Activated CD4-positive, CD25-positive, alpha-beta regulatory T cell treated with anti-CD3 and anti-CD28 coated beads, Interleukin-2, amount 50 U/mL, for 72 hours (primary cell): ENCODE measurements at regions not wholly inside any gene's neighbourhood (a gene's known extent, or its start where the extent isn't known, plus 50 kb on each side); places are given as distances from the start of the nearest gene placed in this dataset.

Experiments
- DNase-seq: peaks from one replicate; pipeline ENCODE4 v3.0.0; 2021

GRCh38 chr11:19395050-19395449 is 154.3 kb upstream of the E2F8 start:
- DNase-seq: no peak

GRCh38 chr11:19394525-19395016 is 153.8 kb upstream of the E2F8 start:
- DNase-seq: no peak

DNA sequence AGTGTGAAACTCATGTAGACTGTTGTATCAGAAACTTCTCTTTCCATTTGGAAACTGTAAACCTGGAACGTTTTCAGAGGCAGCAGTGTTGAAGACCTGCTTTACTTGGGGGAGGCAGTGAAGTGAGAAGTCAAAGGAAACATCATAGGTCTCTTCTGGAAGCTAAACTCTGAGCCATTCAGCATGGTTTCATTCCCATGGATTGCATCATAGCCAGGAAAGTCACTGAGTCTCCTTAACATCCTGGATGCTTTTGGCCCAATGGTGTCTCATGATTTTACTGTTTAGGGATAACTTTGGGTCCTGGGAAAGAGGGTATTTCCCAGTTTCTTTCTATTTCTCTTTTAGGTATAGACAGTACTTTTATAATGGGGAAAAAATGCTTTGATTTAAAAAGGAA is 153.2 kb upstream of the E2F8 start:
- no peak for DNase-seq

- no peak for DNase-seq
These were observed 152.2 kb upstream of the E2F8 start for GRCh38 chr11:19392847-19393518.

- DNase-seq: no peak
These were observed 151.6 kb upstream of the E2F8 start for GRCh38 chr11:19392321-19392720.

DNA sequence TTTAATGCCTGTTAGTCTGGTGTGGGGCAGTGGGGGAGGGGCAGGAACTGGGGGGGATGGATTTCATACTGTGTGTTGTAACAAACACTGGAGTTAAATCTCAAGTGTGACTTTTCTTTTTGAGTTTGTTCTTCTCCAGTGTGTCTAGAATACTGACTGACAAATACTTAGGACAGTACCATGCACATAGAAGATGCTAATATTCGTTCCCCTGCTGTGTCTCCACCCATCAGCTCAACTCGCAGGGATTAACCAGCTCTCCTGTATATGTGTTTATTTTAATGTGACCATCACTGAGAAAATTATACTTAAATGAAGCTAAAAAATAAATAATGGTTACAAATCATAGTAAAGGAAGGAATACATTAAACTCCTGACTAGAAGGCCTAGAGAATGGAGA is 150.9 kb upstream of the E2F8 start:
- no peak for DNase-seq

- no peak for DNase-seq
These were observed 150.3 kb upstream of the E2F8 start for GRCh38 chr11:19391026-19391425.

DNA sequence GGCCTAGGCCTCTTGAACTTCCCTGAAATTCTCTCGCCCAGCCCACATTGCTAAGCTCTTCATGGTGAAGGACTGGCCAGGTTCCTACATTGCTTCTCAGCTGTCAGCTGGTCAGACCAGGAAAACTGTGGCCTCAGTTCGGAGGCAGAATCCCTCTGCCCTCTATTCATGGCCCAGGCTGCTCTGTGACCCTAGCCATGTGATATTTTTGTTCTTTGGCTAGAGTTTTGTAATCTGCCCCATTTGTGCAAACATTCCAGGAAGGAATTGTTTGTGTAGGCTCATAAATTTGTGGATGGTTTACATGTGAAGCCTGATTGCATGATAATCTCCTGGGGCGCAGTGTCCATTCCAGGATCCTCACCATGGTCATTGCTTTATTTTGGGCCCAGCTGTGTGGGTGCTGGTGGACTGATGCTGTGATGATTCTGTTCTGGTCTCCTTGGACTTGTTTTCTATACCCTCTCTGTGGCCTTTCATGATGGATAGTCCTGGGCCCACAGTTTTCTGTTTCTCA is 149.1 kb upstream of the E2F8 start:
- DNase-seq: no peak

DNA sequence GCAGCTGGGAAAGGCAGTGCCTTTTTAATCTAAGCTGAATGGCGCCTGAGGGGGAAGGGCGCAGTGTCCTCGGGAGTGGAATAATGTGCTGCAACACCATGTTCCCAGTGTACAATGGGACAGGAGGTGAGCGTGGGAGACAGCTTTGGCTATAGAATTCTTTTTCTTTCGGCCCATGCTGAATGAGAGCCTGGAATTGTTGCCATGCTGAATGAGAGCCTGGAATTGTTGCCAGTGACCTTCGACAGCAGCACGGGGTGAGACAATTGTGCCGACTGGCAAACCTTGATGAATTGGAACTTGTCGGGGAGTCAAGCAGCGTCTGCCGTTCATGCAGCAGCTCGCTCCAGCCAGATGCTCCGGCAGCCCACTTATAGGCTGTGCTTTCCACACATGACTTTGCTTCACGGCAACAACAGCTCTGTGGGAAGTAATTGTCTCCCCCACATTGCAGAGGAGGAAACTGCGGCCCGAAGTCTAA is 141.4 kb upstream of the E2F8 start:
- no peak for DNase-seq

DNA sequence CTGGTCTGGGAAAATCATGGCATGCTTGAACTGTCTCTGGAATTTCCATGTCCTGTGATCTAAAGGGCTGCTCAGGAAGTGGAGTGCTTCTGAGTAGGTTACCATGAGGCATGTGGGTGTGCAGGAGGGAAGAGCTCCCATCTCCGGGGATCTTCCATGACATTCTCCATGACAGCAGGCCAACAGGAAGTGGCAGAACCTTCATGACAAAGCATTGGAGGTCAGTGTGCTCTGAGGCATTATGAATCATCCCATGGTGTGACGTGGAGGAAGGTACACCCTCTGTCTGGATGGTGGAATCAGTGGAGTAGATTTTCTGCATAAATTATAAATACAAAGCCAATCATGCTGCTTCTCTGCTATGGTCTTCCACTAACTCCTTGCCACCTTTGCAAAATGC is 139.6 kb upstream of the E2F8 start:
- DNase-seq: no peak

- no peak for DNase-seq
These were observed 138.7 kb upstream of the E2F8 start for GRCh38 chr11:19379465-19379864.

- no peak for DNase-seq
These were observed 138.1 kb upstream of the E2F8 start for GRCh38 chr11:19378814-19379213.

- no peak for DNase-seq
These were observed 137.1 kb upstream of the E2F8 start for GRCh38 chr11:19377881-19378280.

DNA sequence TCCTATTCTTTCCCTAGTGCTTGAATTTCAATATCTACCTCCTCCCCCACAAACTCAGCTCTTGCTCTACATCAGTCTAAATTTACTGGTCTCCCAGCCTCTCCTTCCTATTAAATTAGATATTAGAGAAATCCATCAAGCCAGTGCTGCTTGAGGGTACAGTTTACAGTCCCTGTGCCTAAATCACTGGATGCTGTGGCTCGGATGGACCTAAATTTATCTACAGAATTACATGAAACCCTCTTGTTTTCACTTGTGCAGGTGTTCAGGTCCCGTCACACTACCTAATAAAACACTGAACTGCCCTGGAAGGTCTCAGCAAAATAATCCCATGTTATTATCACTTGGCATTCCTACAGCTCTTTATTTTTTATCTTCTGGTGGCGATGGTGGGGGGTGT is 134.7 kb upstream of the E2F8 start:
- DNase-seq: no peak

GRCh38 chr11:19374151-19374569 is 133.4 kb upstream of the E2F8 start:
- DNase-seq: no peak

DNA sequence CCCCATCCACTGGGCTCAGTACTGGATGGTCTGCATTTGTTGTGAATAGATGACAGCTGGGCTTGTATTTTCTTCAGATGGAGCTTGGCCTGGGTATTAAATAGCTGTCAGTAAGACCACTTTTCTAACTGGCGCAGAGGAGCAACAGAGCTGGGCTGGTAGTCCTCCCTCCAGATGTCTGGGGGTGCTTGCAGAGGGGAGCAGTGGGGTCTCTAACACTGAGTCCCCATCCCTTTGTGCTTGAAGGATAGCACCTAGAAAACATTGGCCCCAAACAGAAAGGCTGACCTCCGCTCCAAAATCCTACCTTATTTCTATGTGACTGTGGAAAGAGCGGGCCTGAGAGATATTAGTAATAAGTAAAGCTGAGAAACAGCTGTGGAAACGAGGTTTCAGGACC is 131.6 kb upstream of the E2F8 start:
- no peak for DNase-seq

- DNase-seq: no peak
These were observed 129.5 kb upstream of the E2F8 start for GRCh38 chr11:19370100-19370861.

- no peak for DNase-seq
These were observed 128.1 kb upstream of the E2F8 start for GRCh38 chr11:19368726-19369375.

DNA sequence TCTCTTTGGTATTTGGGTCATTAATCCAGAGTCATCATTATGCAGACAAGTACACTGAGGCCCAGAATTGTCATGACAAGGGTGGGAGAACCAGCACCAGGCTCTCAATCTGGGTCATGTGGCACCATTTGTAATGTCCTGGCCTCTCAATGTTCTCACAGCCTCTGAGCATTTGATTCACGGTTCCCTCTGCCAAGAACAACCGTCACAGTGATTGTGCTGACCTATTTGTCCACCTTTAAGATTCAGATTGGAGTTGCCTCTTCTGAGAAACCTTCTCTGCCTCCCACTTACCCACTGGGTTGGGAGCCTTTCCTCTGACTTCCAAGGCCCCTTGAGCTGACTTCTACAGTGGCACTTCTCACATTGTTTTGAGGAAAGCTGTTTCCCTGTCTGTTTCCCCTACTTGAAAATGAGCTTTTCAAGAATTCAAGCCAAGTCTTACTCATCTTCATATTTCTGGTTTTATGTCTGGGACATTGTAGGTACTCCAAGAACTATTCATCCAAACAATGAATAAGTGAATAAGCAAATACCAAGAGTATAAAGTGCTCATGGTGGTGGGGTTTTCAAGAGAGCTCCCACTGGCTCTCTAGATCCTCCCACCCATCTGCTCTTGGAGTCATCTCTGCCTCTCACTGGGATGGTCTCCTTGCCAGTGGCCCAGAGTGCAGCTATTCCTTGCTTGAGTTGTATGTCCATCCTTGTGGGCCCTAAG is 126.4 kb upstream of the E2F8 start:
- no peak for DNase-seq

DNA sequence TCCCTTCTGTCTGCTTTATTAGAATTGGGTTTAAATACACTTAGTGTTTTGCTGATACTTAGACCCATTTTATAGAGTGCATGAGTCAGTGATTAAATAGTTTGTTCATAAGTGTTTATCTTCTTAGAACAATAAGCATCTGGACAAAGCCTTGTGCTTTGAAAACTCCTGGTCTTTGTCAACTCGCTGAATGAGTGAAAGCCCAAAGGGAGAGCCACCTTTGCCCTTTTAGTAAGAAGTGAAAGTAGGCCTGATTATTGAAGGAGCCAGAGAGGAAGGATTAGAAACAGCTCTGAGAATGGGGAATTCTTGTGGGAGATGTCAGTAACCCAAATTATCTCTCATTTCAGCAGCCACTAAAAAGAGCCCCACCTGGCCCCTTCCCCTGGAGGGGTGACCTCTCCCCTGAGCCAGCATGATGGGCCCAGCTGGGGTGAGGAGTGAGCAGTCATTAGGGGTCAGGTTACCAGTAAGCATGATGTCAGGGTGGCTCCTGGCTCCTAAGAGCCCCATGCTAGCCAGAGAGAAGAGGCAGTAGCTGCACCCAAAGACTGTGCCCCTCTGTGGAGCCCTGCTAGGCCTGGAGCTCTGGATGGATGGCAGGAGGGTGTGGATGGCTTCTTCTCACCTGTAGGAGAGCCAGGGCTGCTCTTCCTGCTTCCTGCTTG is 125.1 kb upstream of the E2F8 start:
- no peak for DNase-seq

GRCh38 chr11:19359221-19360000 is 118.7 kb upstream of the E2F8 start:
- DNase-seq: no peak

GRCh38 chr11:19357943-19358342 is 117.2 kb upstream of the E2F8 start:
- no peak for DNase-seq
